Progenitor cell of endocrine pancreas (in vitro differentiated cells): ENCODE measurements at regions not wholly inside any gene's neighbourhood (a gene's known extent, or its start where the extent isn't known, plus 50 kb on each side); places are given as distances from the start of the nearest gene placed in this dataset.

Experiments used
- DNase-seq: peaks from one replicate; pipeline ENCODE4 v3.0.0; 2021; ENCODE audit warnings: low spot score; ENCODE audit not compliant: unreplicated experiment
- H3K27ac Mint-ChIP-seq: 2 replicates; pipeline ENCODE4 v1.8.0; 2021; ENCODE audit warnings: mild to moderate bottlenecking, moderate library complexity, mixed read lengths
- H3K27me3 Mint-ChIP-seq: 2 replicates; pipeline ENCODE4 v1.8.0; 2021; ENCODE audit warnings: mixed read lengths
- H3K36me3 Mint-ChIP-seq: 2 replicates; pipeline ENCODE4 v1.8.0; 2022; ENCODE audit warnings: mixed read lengths; ENCODE audit not compliant: insufficient read depth
- H3K4me1 Mint-ChIP-seq: 2 replicates; pipeline ENCODE4 v1.8.0; 2021; ENCODE audit warnings: low read depth, mixed read lengths
- H3K4me3 Mint-ChIP-seq: 2 replicates; pipeline ENCODE4 v1.8.0; 2021; ENCODE audit warnings: low read depth, mild to moderate bottlenecking, moderate library complexity, mixed read lengths
- H3K9me3 Mint-ChIP-seq: 2 replicates; pipeline ENCODE4 v1.8.0; 2021; ENCODE audit warnings: low read depth, mixed read lengths
- TF ChIP-seq, protein P1 (sequence below): fragments of 200-600 bp; sonication (generic); IDR thresholded peaks from one replicate; pipeline ENCODE4 v1.5.0; 2021; ENCODE audit warnings: antibody characterized with exemption, mild to moderate bottlenecking; ENCODE audit not compliant: unreplicated experiment

GRCh38 chr6:45791211-45792168 is 224.2 kb downstream of the CLIC5 start:
- Mint-ChIP-seq H3K36me3 (no peaks in the 10 kb centered on the region), H3K9me3 (no peaks in the 10 kb centered on the region), H3K27me3 (peaks cover 3% of the 10 kb centered on the region), H3K4me3 (no peak overlapping the region), H3K4me1 (no peaks in the 10 kb centered on the region), H3K27ac (no peak overlapping the region)
- no peak for DNase-seq
- TF ChIP-seq, protein P1, sequence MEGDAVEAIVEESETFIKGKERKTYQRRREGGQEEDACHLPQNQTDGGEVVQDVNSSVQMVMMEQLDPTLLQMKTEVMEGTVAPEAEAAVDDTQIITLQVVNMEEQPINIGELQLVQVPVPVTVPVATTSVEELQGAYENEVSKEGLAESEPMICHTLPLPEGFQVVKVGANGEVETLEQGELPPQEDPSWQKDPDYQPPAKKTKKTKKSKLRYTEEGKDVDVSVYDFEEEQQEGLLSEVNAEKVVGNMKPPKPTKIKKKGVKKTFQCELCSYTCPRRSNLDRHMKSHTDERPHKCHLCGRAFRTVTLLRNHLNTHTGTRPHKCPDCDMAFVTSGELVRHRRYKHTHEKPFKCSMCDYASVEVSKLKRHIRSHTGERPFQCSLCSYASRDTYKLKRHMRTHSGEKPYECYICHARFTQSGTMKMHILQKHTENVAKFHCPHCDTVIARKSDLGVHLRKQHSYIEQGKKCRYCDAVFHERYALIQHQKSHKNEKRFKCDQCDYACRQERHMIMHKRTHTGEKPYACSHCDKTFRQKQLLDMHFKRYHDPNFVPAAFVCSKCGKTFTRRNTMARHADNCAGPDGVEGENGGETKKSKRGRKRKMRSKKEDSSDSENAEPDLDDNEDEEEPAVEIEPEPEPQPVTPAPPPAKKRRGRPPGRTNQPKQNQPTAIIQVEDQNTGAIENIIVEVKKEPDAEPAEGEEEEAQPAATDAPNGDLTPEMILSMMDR, result no peak

- H3K4me1 Mint-ChIP-seq, result no peaks in the 10 kb centered on the region
- DNase-seq, result no peak
- TF ChIP-seq, protein P1, result no peak
- no peaks in the 10 kb centered on the region for H3K9me3 Mint-ChIP-seq
- no peak overlapping the region for H3K27ac Mint-ChIP-seq
- no peak overlapping the region for H3K4me3 Mint-ChIP-seq
- no peaks in the 10 kb centered on the region for H3K36me3 Mint-ChIP-seq
- H3K27me3 Mint-ChIP-seq, result no peaks in the 10 kb centered on the region
Measured at GRCh38 chr6:45789238-45789637, 226.4 kb downstream of the CLIC5 start.

DNA sequence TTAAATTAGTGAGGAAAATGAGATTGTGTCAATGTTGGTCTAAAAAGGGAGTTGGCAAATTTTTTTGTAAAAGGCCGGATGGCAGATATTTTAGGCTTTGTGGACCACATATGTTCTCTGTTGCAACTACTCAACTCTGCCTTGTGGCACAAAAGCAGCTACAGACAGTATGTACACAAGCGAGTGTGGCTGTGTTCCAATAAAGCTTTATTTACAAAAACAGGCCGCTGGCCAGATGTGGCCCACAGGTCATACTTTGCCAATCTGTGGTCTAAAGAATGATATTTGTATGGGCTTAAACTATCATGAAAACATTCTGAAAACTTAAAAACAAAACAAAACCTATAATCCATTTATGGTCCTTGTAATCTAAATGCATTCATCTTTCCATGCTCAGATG is 228.3 kb downstream of the CLIC5 start:
- no peaks in the 10 kb centered on the region for H3K4me1 Mint-ChIP-seq
- no peaks in the 10 kb centered on the region for H3K9me3 Mint-ChIP-seq
- H3K27ac Mint-ChIP-seq, result no peak overlapping the region
- TF ChIP-seq, protein P1, result no peak
- no peaks in the 10 kb centered on the region for H3K27me3 Mint-ChIP-seq
- no peak for DNase-seq
- no peak overlapping the region for H3K4me3 Mint-ChIP-seq
- H3K36me3 Mint-ChIP-seq, result no peaks in the 10 kb centered on the region

DNA sequence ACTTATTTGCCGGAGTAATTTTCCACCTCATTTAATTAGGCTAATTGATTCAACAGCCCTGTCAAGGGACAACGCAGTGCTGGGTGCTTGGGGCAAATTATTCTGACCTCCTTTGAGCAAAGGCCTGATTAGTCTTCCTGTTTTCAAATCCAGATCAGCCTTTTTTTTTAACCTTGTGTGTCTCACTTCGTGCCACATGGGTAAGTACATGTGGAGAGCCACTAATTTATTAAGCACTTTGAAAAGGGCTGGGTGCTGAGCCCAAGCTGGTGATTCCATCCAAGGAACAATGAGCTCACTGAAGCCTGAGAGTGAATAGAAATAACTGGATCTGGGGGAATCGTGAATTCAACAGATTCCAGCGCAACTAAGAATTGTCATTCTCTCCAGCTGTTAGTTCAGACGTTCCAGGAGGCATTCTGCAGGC is 229.3 kb downstream of the CLIC5 start:
- Mint-ChIP-seq H3K36me3 (no peaks in the 10 kb centered on the region), H3K4me3 (no peak overlapping the region), H3K27ac (no peak overlapping the region), H3K9me3 (no peaks in the 10 kb centered on the region), H3K4me1 (no peaks in the 10 kb centered on the region), H3K27me3 (no peaks in the 10 kb centered on the region)
- no peak for DNase-seq
- TF ChIP-seq, protein P1, result no peak

DNA sequence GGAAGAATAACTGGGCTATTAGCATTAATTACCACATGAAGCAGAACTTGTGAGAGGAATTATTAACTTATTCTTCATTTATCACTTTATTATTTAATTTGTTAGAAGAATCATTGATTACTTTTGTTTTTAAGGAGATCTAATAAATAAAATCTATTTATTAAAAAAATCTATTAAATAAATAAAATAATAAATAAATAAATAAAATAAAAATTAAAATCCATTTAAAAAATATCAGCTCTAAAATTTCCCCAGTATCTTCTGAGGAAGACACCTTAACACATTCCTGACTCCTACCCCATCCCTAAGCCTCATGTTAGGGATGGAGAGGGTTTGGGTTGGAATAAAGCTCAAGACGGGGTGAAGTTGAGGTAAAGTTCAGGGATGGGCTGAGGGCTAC is 231.4 kb downstream of the CLIC5 start:
- no peaks in the 10 kb centered on the region for H3K27me3 Mint-ChIP-seq
- H3K27ac Mint-ChIP-seq, result no peak overlapping the region
- H3K9me3 Mint-ChIP-seq, result no peaks in the 10 kb centered on the region
- DNase-seq, result no peak
- TF ChIP-seq, protein P1, result no peak
- no peaks in the 10 kb centered on the region for H3K4me1 Mint-ChIP-seq
- H3K4me3 Mint-ChIP-seq, result no peak overlapping the region
- H3K36me3 Mint-ChIP-seq, result no peaks in the 10 kb centered on the region
